ENCODE measurements at regions not wholly inside any gene's neighbourhood (a gene's known extent, or its start where the extent isn't known, plus 50 kb on each side); places are given as distances from the start of the nearest gene placed in this dataset.

DNA sequence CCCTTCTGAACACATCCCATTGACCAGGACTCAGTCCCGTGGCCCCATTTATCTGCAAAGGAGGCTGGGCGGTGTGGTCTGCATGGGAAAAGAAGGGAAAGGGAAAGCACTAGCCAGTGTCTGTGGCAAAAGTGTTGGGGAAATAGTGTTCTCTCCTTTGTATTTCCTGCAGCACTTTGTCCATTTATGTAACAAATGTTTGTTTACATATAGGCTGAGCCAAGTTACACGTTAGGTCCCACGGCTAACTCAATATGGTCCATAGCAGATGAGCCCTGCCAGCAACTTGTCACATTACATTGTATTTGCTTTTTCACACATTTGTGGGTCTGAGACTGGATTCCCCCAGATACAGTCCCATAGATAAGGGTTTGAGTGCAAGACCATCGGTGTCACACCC is 260.5 kb downstream of the MSX2 start:
- BruUV-seq (replicated peaks) = no TSS peak
- no peak overlapping the region for H3K4me3 ChIP-seq (ENCODE audit: low read depth, low read length, poor library complexity, severe bottlenecking)
- ChIA-PET POLR2A (ENCODE audit: low non-redundant PET) (no interaction called here), CTCF (no interaction called here)
- H3K27me3 ChIP-seq (replicated peaks; ENCODE audit: insufficient read depth, low read depth, low read length, poor library complexity) = no peaks in the 10 kb centered on the region
- intact Hi-C loops (cut with micrococcal nuclease; ENCODE audit: unreplicated experiment) = no loop called here
- H3K36me3 ChIP-seq (ENCODE audit: insufficient read depth, low read length, poor library complexity, severe bottlenecking) = no peaks in the 10 kb centered on the region
- H3K27ac ChIP-seq (ENCODE audit: low read depth, low read length, poor library complexity, severe bottlenecking) = no peak overlapping the region
- H3K9me3 ChIP-seq (ENCODE audit: low read depth, low read length, poor library complexity, severe bottlenecking) = no peaks in the 10 kb centered on the region
- no peak for DNase-seq (ENCODE audit: low spot score)
- no peaks in the 10 kb centered on the region for H3K4me1 ChIP-seq (ENCODE audit: insufficient read depth, low read length, poor library complexity, severe bottlenecking)
- no peak for TF ChIP-seq EZH2 (IDR thresholded peaks at IDR 0.05; ENCODE audit: borderline replicate concordance, low read depth, low read length, poor library complexity, severe bottlenecking)
- TF ChIP-seq, protein P1, sequence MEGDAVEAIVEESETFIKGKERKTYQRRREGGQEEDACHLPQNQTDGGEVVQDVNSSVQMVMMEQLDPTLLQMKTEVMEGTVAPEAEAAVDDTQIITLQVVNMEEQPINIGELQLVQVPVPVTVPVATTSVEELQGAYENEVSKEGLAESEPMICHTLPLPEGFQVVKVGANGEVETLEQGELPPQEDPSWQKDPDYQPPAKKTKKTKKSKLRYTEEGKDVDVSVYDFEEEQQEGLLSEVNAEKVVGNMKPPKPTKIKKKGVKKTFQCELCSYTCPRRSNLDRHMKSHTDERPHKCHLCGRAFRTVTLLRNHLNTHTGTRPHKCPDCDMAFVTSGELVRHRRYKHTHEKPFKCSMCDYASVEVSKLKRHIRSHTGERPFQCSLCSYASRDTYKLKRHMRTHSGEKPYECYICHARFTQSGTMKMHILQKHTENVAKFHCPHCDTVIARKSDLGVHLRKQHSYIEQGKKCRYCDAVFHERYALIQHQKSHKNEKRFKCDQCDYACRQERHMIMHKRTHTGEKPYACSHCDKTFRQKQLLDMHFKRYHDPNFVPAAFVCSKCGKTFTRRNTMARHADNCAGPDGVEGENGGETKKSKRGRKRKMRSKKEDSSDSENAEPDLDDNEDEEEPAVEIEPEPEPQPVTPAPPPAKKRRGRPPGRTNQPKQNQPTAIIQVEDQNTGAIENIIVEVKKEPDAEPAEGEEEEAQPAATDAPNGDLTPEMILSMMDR (conservative IDR thresholded peaks at IDR 0.05; ENCODE audit: low read depth, low read length) = no peak

DNA sequence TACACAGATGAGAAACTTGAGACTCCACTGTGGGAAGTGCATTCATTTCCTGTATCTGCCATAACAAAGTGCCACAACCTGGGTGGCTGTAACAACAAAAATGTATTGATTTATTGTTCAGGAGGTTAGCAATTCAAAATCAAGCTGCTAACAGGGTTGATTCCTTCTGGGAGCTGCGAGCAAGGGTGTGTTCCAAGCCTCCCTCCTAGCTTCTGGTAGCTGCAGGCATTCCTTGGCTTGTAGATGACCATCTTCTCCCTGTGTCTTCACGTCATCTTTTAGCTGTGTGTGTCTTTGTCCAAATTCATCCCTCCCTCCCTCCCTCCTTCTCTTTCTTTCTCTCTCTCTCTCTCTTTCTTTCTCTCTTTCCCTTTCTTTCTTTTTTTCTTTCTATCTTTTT is 258.1 kb downstream of the MSX2 start:
- H3K27me3 ChIP-seq (replicated peaks; ENCODE audit: insufficient read depth, low read depth, low read length, poor library complexity) = peaks cover 4% of the 10 kb centered on the region
- ChIA-PET CTCF (no interaction called here), POLR2A (ENCODE audit: low non-redundant PET) (no interaction called here)
- no peak for DNase-seq (ENCODE audit: low spot score)
- no peak overlapping the region for H3K4me3 ChIP-seq (ENCODE audit: low read depth, low read length, poor library complexity, severe bottlenecking)
- no peak overlapping the region for H3K27ac ChIP-seq (ENCODE audit: low read depth, low read length, poor library complexity, severe bottlenecking)
- H3K4me1 ChIP-seq (ENCODE audit: insufficient read depth, low read length, poor library complexity, severe bottlenecking) = no peaks in the 10 kb centered on the region
- no peak for TF ChIP-seq EZH2 (IDR thresholded peaks at IDR 0.05; ENCODE audit: borderline replicate concordance, low read depth, low read length, poor library complexity, severe bottlenecking)
- TF ChIP-seq, protein P1 (conservative IDR thresholded peaks at IDR 0.05; ENCODE audit: low read depth, low read length) = no peak
- intact Hi-C loops (cut with micrococcal nuclease; ENCODE audit: unreplicated experiment) = no loop called here
- H3K36me3 ChIP-seq (ENCODE audit: insufficient read depth, low read length, poor library complexity, severe bottlenecking) = no peaks in the 10 kb centered on the region
- no TSS peak for BruUV-seq (replicated peaks)
- no peaks in the 10 kb centered on the region for H3K9me3 ChIP-seq (ENCODE audit: low read depth, low read length, poor library complexity, severe bottlenecking)

DNA sequence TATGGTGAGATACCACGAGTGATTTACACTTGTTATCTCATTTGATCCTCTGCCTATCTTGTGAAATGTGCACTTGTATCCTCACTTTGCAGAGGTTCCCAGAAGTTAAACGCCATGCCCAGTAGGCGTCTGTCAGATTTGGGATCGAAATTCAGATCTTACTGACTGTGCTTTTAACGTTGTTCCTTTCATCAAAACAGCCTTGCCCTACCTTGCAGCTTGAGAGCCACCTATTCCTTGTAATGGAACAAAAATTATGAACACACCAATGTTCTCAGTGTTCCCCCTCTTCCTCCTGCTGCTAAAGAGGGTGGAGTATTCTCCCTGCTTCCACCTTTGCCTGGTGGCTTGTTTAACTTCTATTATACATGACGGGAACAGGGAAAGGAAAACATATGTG is 257.0 kb downstream of the MSX2 start:
- H3K9me3 ChIP-seq (ENCODE audit: low read depth, low read length, poor library complexity, severe bottlenecking) = no peaks in the 10 kb centered on the region
- no peak for DNase-seq (ENCODE audit: low spot score)
- no peaks in the 10 kb centered on the region for H3K4me1 ChIP-seq (ENCODE audit: insufficient read depth, low read length, poor library complexity, severe bottlenecking)
- ChIA-PET CTCF (no interaction called here), POLR2A (ENCODE audit: low non-redundant PET) (no interaction called here)
- intact Hi-C loops (cut with micrococcal nuclease; ENCODE audit: unreplicated experiment) = no loop called here
- peaks cover 8% of the 10 kb centered on the region for H3K27me3 ChIP-seq (replicated peaks; ENCODE audit: insufficient read depth, low read depth, low read length, poor library complexity)
- no peak overlapping the region for H3K27ac ChIP-seq (ENCODE audit: low read depth, low read length, poor library complexity, severe bottlenecking)
- no peaks in the 10 kb centered on the region for H3K36me3 ChIP-seq (ENCODE audit: insufficient read depth, low read length, poor library complexity, severe bottlenecking)
- H3K4me3 ChIP-seq (ENCODE audit: low read depth, low read length, poor library complexity, severe bottlenecking) = no peak overlapping the region
- TF ChIP-seq, protein P1 (conservative IDR thresholded peaks at IDR 0.05; ENCODE audit: low read depth, low read length) = no peak
- no peak for TF ChIP-seq EZH2 (IDR thresholded peaks at IDR 0.05; ENCODE audit: borderline replicate concordance, low read depth, low read length, poor library complexity, severe bottlenecking)
- no TSS peak for BruUV-seq (replicated peaks)

Measured in A673 (cell line).